ENCODE measurements at regions not wholly inside any gene's neighbourhood (a gene's known extent, or its start where the extent isn't known, plus 50 kb on each side); places are given as distances from the start of the nearest gene placed in this dataset.
A peak's percentile ranks its signal among the peaks of the same experiment; 100 is the strongest.

DNA sequence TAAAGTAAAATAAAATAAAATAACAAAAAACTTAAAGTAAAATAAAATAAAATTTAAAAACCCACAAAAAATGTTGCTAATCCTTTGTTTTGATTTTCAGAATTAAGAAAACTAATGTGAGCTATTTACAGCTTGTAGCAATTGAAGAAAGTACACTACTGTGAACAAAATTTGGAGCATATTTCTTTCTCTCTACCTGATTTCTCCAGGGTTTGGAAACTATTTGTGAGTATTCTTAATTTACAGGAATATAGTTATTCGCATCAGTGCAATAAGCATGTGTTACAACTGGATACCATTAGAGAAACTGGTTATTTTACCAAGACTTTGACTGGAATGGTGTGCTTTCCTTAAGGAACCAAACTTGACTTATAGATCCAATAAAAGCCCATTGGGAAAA, 86.1 kb upstream of the CNOT2 start:
- H3K4me1 Mint-ChIP-seq (ENCODE audit: low read depth, unreplicated experiment) = no peaks in the 10 kb centered on the region
- no peak overlapping the region for H3K4me3 Mint-ChIP-seq (ENCODE audit: unreplicated experiment)
- H3K36me3 Mint-ChIP-seq (ENCODE audit: unreplicated experiment) = peaks cover 44% of the 10 kb centered on the region
- no peak for DNase-seq
- H3K27ac Mint-ChIP-seq (ENCODE audit: unreplicated experiment) = no peak overlapping the region
- peaks cover 7% of the 10 kb centered on the region for H3K9me3 Mint-ChIP-seq (ENCODE audit: unreplicated experiment)
- H3K27me3 Mint-ChIP-seq (ENCODE audit: unreplicated experiment) = no peaks in the 10 kb centered on the region
- TF ChIP-seq, protein P1, sequence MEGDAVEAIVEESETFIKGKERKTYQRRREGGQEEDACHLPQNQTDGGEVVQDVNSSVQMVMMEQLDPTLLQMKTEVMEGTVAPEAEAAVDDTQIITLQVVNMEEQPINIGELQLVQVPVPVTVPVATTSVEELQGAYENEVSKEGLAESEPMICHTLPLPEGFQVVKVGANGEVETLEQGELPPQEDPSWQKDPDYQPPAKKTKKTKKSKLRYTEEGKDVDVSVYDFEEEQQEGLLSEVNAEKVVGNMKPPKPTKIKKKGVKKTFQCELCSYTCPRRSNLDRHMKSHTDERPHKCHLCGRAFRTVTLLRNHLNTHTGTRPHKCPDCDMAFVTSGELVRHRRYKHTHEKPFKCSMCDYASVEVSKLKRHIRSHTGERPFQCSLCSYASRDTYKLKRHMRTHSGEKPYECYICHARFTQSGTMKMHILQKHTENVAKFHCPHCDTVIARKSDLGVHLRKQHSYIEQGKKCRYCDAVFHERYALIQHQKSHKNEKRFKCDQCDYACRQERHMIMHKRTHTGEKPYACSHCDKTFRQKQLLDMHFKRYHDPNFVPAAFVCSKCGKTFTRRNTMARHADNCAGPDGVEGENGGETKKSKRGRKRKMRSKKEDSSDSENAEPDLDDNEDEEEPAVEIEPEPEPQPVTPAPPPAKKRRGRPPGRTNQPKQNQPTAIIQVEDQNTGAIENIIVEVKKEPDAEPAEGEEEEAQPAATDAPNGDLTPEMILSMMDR (IDR thresholded peaks at IDR 0.05; ENCODE audit: partially characterized antibody, unreplicated experiment) = no peak

DNA sequence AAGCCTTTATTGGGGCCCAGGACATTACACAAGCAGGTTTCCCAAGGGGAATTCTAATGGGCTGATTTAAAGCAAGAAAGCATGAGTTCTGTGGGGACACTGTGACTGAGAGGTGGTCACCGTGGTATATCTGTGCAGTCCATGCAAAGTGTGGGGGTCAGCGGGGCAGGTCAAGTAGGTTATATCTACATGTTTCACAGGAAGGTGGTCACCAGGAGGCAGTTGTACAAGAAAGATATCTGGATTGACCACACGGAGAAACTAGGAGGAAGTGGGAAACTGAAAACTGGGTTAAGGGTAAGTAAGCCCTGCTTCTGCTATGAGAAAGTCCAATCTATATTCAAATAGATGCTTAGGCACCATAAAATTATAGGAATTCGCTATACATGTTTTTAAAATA, 77.8 kb upstream of the CNOT2 start:
- no peak overlapping the region for H3K27ac Mint-ChIP-seq (ENCODE audit: unreplicated experiment)
- peaks cover 3% of the 10 kb centered on the region for H3K9me3 Mint-ChIP-seq (ENCODE audit: unreplicated experiment)
- no peak overlapping the region for H3K4me3 Mint-ChIP-seq (ENCODE audit: unreplicated experiment)
- DNase-seq = no peak
- TF ChIP-seq, protein P1 (IDR thresholded peaks at IDR 0.05; ENCODE audit: partially characterized antibody, unreplicated experiment) = no peak
- no peaks in the 10 kb centered on the region for H3K27me3 Mint-ChIP-seq (ENCODE audit: unreplicated experiment)
- peaks cover 14% of the 10 kb centered on the region for H3K36me3 Mint-ChIP-seq (ENCODE audit: unreplicated experiment)
- no peaks in the 10 kb centered on the region for H3K4me1 Mint-ChIP-seq (ENCODE audit: low read depth, unreplicated experiment)

DNA sequence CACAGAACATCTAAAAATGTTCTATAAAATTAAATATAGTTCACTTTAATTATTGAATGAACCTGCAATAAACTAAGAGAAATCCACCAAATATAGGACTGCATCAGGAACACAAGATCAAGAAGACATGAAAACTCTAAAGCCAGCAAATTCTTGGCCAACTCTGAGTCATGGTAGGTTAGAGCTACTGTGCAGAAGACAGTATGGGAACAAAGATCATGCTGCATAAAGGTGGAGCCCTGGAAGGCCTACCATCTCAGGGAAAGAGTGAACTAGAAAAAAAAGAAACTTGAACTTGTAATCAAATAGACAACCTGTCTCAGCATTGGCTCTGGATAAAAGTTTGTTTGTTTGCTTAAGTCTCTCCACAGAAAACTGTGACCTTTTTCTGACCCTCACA, 66.9 kb upstream of the CNOT2 start:
- DNase-seq = no peak
- Mint-ChIP-seq H3K4me1 (ENCODE audit: low read depth, unreplicated experiment) (peaks cover 10% of the 10 kb centered on the region), H3K9me3 (ENCODE audit: unreplicated experiment) (peaks cover 2% of the 10 kb centered on the region), H3K27ac (ENCODE audit: unreplicated experiment) (no peak overlapping the region), H3K27me3 (ENCODE audit: unreplicated experiment) (peaks cover 4% of the 10 kb centered on the region), H3K4me3 (ENCODE audit: unreplicated experiment) (no peak overlapping the region), H3K36me3 (ENCODE audit: unreplicated experiment) (peaks cover 12% of the 10 kb centered on the region)
- TF ChIP-seq, protein P1 (IDR thresholded peaks at IDR 0.05; ENCODE audit: partially characterized antibody, unreplicated experiment) = no peak

GRCh38 chr12:70177631-70178030, 65.6 kb upstream of the CNOT2 start:
- Mint-ChIP-seq H3K27me3 (ENCODE audit: unreplicated experiment) (peaks cover 4% of the 10 kb centered on the region), H3K9me3 (ENCODE audit: unreplicated experiment) (peaks cover 2% of the 10 kb centered on the region), H3K4me3 (ENCODE audit: unreplicated experiment) (no peak overlapping the region), H3K27ac (ENCODE audit: unreplicated experiment) (peak overlapping the region; percentile 91), H3K4me1 (ENCODE audit: low read depth, unreplicated experiment) (peaks cover 10% of the 10 kb centered on the region), H3K36me3 (ENCODE audit: unreplicated experiment) (peaks cover 12% of the 10 kb centered on the region)
- TF ChIP-seq, protein P1 (IDR thresholded peaks at IDR 0.05; ENCODE audit: partially characterized antibody, unreplicated experiment) = no peak
- no peak for DNase-seq

DNA sequence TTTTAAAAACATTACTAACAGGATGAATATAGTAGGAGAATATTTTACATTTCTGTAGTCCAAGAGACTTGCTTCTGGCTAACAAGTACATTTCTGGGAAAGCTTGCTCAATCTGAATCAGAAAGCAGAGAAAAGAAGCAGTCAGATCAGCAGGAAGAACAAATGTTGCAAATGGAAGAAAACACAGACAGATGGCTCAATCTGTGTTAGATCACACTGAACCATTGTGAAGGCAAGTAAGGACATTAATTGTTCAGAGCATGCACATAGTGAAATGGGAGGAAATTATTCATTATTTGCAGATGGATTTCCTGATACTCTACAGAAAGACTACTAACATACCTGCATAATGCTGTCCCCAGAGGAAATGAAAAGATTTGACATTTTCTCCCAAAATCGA, 65.2 kb upstream of the CNOT2 start:
- Mint-ChIP-seq H3K9me3 (ENCODE audit: unreplicated experiment) (peaks cover 2% of the 10 kb centered on the region), H3K36me3 (ENCODE audit: unreplicated experiment) (peaks cover 12% of the 10 kb centered on the region), H3K4me1 (ENCODE audit: low read depth, unreplicated experiment) (peaks cover 10% of the 10 kb centered on the region), H3K27ac (ENCODE audit: unreplicated experiment) (peak overlapping the region; percentile 91), H3K4me3 (ENCODE audit: unreplicated experiment) (peak overlapping the region; percentile 27), H3K27me3 (ENCODE audit: unreplicated experiment) (peaks cover 4% of the 10 kb centered on the region)
- no peak for DNase-seq
- TF ChIP-seq, protein P1 (IDR thresholded peaks at IDR 0.05; ENCODE audit: partially characterized antibody, unreplicated experiment) = no peak

Measured in glutamatergic neuron (in vitro differentiated cells).